ENCODE measurements at regions not wholly inside any gene's neighbourhood (a gene's known extent, or its start where the extent isn't known, plus 50 kb on each side); places are given as distances from the start of the nearest gene placed in this dataset.

- no peak for TF ChIP-seq POLR2A (IDR thresholded peaks at IDR 0.05)
- TF ChIP-seq CTCF (IDR thresholded peaks at IDR 0.05): no peak
Observed at GRCh38 chr13:91193358-91193757, 154.1 kb upstream of the MIR17HG start.

All from gastroesophageal sphincter (tissue), 3 donors.